ENCODE measurements at regions not wholly inside any gene's neighbourhood (a gene's known extent, or its start where the extent isn't known, plus 50 kb on each side); places are given as distances from the start of the nearest gene placed in this dataset.

DNA sequence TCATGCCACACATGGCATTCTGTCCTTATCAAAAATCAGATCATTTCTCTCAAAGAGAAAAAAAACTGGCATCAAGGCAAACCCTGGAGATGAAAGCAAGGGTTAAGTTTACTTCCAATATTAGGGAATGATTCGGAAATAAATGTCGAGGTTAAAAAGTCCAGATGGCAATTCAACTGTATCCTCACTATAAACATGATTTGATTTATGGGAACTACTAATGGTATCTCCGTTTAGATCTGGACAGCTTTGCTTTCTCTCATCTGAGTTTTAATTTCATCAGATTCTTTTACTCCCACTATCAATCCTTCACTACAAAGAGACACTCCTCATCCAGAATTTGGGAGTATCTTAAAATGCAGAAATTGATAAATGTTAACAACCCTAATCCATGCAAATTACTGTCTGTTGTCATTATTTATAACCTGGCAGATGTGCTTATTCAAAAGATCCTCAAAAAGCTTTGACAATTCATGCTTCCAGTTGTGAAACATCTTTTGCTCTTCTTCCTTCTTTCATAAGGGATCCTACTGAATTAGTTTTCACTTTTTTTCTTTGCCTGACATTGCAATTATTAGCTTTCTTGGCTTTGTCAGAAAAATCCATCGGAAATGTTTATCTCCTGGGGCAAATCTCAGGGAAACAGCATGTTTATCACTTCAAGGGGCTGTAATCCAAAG is 903.2 kb downstream of the MCTP2 start:
- no peaks in the 10 kb centered on the region for H3K36me3 ChIP-seq (replicated peaks in 1 of 2)
- no peak for TF ChIP-seq POLR2A (IDR thresholded peaks at IDR 0.05)
- no peak for TF ChIP-seq CTCF (IDR thresholded peaks at IDR 0.05)
- DNase-seq: no peak
- intact Hi-C loops (cut with DNase I): no loop called here
- H3K4me3 ChIP-seq: no peak overlapping the region
- no peaks in the 10 kb centered on the region for H3K4me1 ChIP-seq (replicated peaks in 1 of 2)
- H3K9me3 ChIP-seq (replicated peaks in 1 of 3): no peaks in the 10 kb centered on the region
- 7 to 10% (median 9%) methylated on average over 4 of the region's 4 CpGs for WGBS, 4 donors
- H3K27ac ChIP-seq: peak overlapping the region in 1 of 5 donors; percentile 60
- H3K27me3 ChIP-seq: no peaks in the 10 kb centered on the region

DNA sequence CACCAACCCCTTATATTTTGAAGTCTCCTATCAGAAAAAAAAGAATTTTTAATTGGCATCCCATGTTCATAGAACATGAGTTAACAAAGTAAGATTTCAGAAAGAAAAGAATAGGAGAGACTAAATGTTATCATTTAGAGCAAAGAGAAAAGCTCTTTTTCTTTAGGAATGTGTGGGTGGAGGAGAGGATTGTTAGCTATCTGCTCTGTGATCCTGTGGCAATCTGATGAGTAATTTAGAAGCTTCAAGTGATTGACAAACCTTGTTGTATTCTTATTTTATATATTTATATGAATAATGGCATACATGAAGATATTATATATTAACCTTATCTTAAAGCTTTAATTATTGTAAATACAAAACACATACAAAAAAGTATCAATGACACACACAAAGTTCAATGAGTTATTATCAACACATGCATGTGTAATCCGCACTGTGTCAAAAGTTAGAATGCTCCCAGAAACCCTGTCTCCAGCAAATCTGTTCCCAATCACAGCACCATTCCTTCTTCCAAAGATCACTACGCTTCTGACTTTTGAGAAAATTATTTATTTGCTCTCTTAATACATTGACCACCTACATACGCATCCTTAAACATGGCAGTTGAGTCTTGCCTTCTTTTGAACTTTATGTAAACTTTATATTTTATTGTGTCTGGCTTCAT is 907.4 kb downstream of the MCTP2 start:
- Histone ChIP-seq H3K36me3 (replicated peaks in 1 of 2) (no peaks in the 10 kb centered on the region), H3K4me3 (no peak overlapping the region), H3K27ac (no peak overlapping the region), H3K4me1 (replicated peaks in 1 of 2) (no peaks in the 10 kb centered on the region), H3K27me3 (no peaks in the 10 kb centered on the region), H3K9me3 (replicated peaks in 1 of 3) (no peaks in the 10 kb centered on the region)
- WGBS, 4 donors: 83 to 90% (median 85%) methylated on average over 3 of the region's 3 CpGs
- no peak for TF ChIP-seq POLR2A (IDR thresholded peaks at IDR 0.05)
- TF ChIP-seq CTCF (IDR thresholded peaks at IDR 0.05): no peak
- DNase-seq: no peak
- intact Hi-C loops (cut with DNase I): no loop called here

- Histone ChIP-seq H3K27ac (no peak overlapping the region), H3K27me3 (no peaks in the 10 kb centered on the region), H3K9me3 (replicated peaks in 1 of 3) (no peaks in the 10 kb centered on the region), H3K4me1 (replicated peaks in 1 of 2) (no peaks in the 10 kb centered on the region), H3K36me3 (replicated peaks in 1 of 2) (no peaks in the 10 kb centered on the region), H3K4me3 (no peak overlapping the region)
- TF ChIP-seq POLR2A (IDR thresholded peaks at IDR 0.05) (no peak), CTCF (IDR thresholded peaks at IDR 0.05) (no peak)
- WGBS, 4 donors: 64 to 83% (median 76%) methylated on average over 2 of the region's 2 CpGs
- DNase-seq: no peak
- intact Hi-C loops (cut with DNase I): no loop called here
Measured at GRCh38 chr15:95141486-95141885, 910.1 kb downstream of the MCTP2 start.

GRCh38 chr15:95142531-95142930 is 911.2 kb downstream of the MCTP2 start:
- intact Hi-C loops (cut with DNase I): no loop called here
- Histone ChIP-seq H3K9me3 (replicated peaks in 1 of 3) (no peaks in the 10 kb centered on the region), H3K4me3 (no peak overlapping the region), H3K4me1 (replicated peaks in 1 of 2) (no peaks in the 10 kb centered on the region), H3K36me3 (replicated peaks in 1 of 2) (no peaks in the 10 kb centered on the region), H3K27me3 (no peaks in the 10 kb centered on the region), H3K27ac (no peak overlapping the region)
- 91 to 100% (median 97%) methylated on average over 1 of the region's 1 CpG for WGBS, 4 donors
- no peak for TF ChIP-seq CTCF (IDR thresholded peaks at IDR 0.05)
- no peak for TF ChIP-seq POLR2A (IDR thresholded peaks at IDR 0.05)
- no peak for DNase-seq
